ENCODE measurements at regions not wholly inside any gene's neighbourhood (a gene's known extent, or its start where the extent isn't known, plus 50 kb on each side); places are given as distances from the start of the nearest gene placed in this dataset.

DNA sequence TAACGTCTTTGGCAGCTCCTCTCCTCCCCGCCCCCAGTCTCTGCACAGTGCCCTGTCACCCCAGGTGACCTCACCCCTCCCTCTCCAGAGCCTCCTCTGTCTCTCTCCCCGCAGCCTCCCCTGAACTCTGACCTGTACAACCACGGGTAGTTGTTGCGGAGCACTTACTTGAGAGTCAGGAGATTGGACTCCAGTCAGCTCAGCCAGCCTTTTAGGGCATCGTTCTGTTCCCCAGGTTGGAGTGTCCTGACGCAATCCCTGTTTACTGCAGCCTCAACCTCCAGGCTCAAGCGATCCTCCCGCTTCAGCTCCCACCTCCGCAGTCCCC, 177.7 kb downstream of the UACA start:
- Histone ChIP-seq H4K20me1 (ENCODE audit: insufficient read depth) (no peaks in the 10 kb centered on the region), H3K9me2 (ENCODE audit: insufficient read depth) (no peaks in the 10 kb centered on the region), H3K9ac (ENCODE audit: low read length) (no peak overlapping the region), H3K79me2 (ENCODE audit: insufficient read depth, low read length) (no peaks in the 10 kb centered on the region), H3K4me2 (ENCODE audit: low read length) (peak overlapping the region; percentile 41), H2AFZ (ENCODE audit: low read depth, low read length, poor library complexity, severe bottlenecking) (no peak overlapping the region), H3K36me3 (ENCODE audit: control insufficient read depth in 1 of 2, insufficient read depth in 2 of 2, low read length in 2 of 2) (no peaks in the 10 kb centered on the region), H3K27me3 (ENCODE audit: insufficient read depth, low read length) (no peaks in the 10 kb centered on the region; the same call in 1 of the 2 replicates), H3K27ac (ENCODE audit: low read depth, low read length) (no peak overlapping the region), H3K4me3 (replicated peaks in 1 of 2; ENCODE audit: low read depth in 1 of 2, low read length in 2 of 2) (no peak overlapping the region), H3K4me1 (ENCODE audit: control insufficient read depth in 1 of 2, insufficient read depth in 2 of 2, low read length in 2 of 2) (peaks cover 11 to 31% of the 10 kb centered on the region in 2 experiments), H3K9me3 (ENCODE audit: control insufficient read depth in 1 of 2, insufficient read depth in 1 of 2, low read depth in 1 of 2, low read length in 2 of 2) (no peaks in the 10 kb centered on the region)
- CTCF ChIA-PET, result interaction anchor here (1.0 kb wide), 1 partner anchor 10 kb away, joined by 3 read pairs; no protein-coding TSS in a partner anchor
- no peak for DNase-seq (ENCODE audit: low read depth, low spot score)
- RAD21 ChIA-PET (ENCODE audit: low non-redundant PET in 1 of 2, low total read pairs in 2 of 2, uncharacterized antibody in 2 of 2, unreplicated experiment in 2 of 2), result no interaction called here
- intact Hi-C loops (cut with micrococcal nuclease), result no loop called here
- no TSS peak for BruUV-seq (replicated peaks)
- TF ChIP-seq CBX3 (IDR thresholded peaks at IDR 0.05; ENCODE audit: low read depth) (no peak), ELF1 (IDR thresholded peaks at IDR 0.05; ENCODE audit: borderline replicate concordance, low read depth) (no peak), YY1 (IDR thresholded peaks at IDR 0.05; ENCODE audit: extremely low read depth, insufficient replicate concordance, low read depth, low read length) (no peak), ZNF274 (IDR thresholded peaks at IDR 0.05; ENCODE audit: low read depth, low read length) (no peak), TCF7L2 (IDR thresholded peaks at IDR 0.05; ENCODE audit: borderline replicate concordance, extremely low read depth, insufficient read depth, insufficient read length) (no peak), SIN3A (IDR thresholded peaks at IDR 0.05; ENCODE audit: low read depth) (no peak), RAD21 (IDR thresholded peaks at IDR 0.05; ENCODE audit: low read depth) (no peak), SP1 (IDR thresholded peaks at IDR 0.05; ENCODE audit: low read depth) (no peak), ZFX (IDR thresholded peaks at IDR 0.05) (no peak), POLR2A (IDR thresholded peaks at IDR 0.05; ENCODE audit: borderline replicate concordance, extremely low read depth, insufficient read depth, insufficient read length) (no peak), EZH2phosphoT487 (IDR thresholded peaks at IDR 0.05; ENCODE audit: borderline replicate concordance) (no peak), SRF (IDR thresholded peaks at IDR 0.05; ENCODE audit: low read depth) (no peak)
- TF ChIP-seq, protein P1, sequence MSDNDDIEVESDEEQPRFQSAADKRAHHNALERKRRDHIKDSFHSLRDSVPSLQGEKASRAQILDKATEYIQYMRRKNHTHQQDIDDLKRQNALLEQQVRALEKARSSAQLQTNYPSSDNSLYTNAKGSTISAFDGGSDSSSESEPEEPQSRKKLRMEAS (IDR thresholded peaks at IDR 0.05), result no peak
- TF ChIP-seq, protein P2, sequence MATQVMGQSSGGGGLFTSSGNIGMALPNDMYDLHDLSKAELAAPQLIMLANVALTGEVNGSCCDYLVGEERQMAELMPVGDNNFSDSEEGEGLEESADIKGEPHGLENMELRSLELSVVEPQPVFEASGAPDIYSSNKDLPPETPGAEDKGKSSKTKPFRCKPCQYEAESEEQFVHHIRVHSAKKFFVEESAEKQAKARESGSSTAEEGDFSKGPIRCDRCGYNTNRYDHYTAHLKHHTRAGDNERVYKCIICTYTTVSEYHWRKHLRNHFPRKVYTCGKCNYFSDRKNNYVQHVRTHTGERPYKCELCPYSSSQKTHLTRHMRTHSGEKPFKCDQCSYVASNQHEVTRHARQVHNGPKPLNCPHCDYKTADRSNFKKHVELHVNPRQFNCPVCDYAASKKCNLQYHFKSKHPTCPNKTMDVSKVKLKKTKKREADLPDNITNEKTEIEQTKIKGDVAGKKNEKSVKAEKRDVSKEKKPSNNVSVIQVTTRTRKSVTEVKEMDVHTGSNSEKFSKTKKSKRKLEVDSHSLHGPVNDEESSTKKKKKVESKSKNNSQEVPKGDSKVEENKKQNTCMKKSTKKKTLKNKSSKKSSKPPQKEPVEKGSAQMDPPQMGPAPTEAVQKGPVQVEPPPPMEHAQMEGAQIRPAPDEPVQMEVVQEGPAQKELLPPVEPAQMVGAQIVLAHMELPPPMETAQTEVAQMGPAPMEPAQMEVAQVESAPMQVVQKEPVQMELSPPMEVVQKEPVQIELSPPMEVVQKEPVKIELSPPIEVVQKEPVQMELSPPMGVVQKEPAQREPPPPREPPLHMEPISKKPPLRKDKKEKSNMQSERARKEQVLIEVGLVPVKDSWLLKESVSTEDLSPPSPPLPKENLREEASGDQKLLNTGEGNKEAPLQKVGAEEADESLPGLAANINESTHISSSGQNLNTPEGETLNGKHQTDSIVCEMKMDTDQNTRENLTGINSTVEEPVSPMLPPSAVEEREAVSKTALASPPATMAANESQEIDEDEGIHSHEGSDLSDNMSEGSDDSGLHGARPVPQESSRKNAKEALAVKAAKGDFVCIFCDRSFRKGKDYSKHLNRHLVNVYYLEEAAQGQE (IDR thresholded peaks at IDR 0.05; ENCODE audit: low read depth), result no peak
- TF ChIP-seq, protein P3, sequence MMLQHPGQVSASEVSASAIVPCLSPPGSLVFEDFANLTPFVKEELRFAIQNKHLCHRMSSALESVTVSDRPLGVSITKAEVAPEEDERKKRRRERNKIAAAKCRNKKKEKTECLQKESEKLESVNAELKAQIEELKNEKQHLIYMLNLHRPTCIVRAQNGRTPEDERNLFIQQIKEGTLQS (IDR thresholded peaks at IDR 0.05), result no peak
- TF ChIP-seq, protein P4, sequence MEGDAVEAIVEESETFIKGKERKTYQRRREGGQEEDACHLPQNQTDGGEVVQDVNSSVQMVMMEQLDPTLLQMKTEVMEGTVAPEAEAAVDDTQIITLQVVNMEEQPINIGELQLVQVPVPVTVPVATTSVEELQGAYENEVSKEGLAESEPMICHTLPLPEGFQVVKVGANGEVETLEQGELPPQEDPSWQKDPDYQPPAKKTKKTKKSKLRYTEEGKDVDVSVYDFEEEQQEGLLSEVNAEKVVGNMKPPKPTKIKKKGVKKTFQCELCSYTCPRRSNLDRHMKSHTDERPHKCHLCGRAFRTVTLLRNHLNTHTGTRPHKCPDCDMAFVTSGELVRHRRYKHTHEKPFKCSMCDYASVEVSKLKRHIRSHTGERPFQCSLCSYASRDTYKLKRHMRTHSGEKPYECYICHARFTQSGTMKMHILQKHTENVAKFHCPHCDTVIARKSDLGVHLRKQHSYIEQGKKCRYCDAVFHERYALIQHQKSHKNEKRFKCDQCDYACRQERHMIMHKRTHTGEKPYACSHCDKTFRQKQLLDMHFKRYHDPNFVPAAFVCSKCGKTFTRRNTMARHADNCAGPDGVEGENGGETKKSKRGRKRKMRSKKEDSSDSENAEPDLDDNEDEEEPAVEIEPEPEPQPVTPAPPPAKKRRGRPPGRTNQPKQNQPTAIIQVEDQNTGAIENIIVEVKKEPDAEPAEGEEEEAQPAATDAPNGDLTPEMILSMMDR (IDR thresholded peaks at IDR 0.05 in 2 of 3, conservative IDR thresholded peaks at IDR 0.05 in 1 of 3; ENCODE audit: borderline replicate concordance in 1 of 3, insufficient read depth in 1 of 3, low read depth in 2 of 3, low read length in 2 of 3), result no peak
- POLR2A ChIA-PET, result interaction anchor here (1.2 kb wide), 1 partner anchor 10 kb away, joined by 3 read pairs; no protein-coding TSS in a partner anchor
- no peak for ATAC-seq
